Amniotic epithelial cell (primary cell): ENCODE measurements at regions not wholly inside any gene's neighbourhood (a gene's known extent, or its start where the extent isn't known, plus 50 kb on each side); places are given as distances from the start of the nearest gene placed in this dataset.
A peak's percentile ranks its signal among the peaks of the same experiment; 100 is the strongest.

ENCODE experiments used
- DNase-seq: peaks from one replicate; pipeline ENCODE4 v3.0.0-alpha.2; 2010; ENCODE audit warnings: low read depth

GRCh38 chr13:73290844-73291243 is 232.0 kb downstream of the KLF5 start:
- no peak for DNase-seq

GRCh38 chr13:73288596-73288995 is 229.8 kb downstream of the KLF5 start:
- no peak for DNase-seq

- DNase-seq = no peak
Measured at GRCh38 chr13:73287831-73288230, 229.0 kb downstream of the KLF5 start.

GRCh38 chr13:73286942-73287620 is 228.3 kb downstream of the KLF5 start:
- no peak for DNase-seq

GRCh38 chr13:73286177-73286576 is 227.4 kb downstream of the KLF5 start:
- no peak for DNase-seq

GRCh38 chr13:73284081-73284874 is 225.5 kb downstream of the KLF5 start:
- DNase-seq = peak; percentile 9

GRCh38 chr13:73283636-73284035 is 224.8 kb downstream of the KLF5 start:
- no peak for DNase-seq

GRCh38 chr13:73281746-73282145 is 222.9 kb downstream of the KLF5 start:
- DNase-seq = no peak

GRCh38 chr13:73278186-73278585 is 219.4 kb downstream of the KLF5 start:
- DNase-seq = no peak

- no peak for DNase-seq
Measured at GRCh38 chr13:73275163-73275562, 216.4 kb downstream of the KLF5 start.

- DNase-seq = peak; percentile 57
Measured at GRCh38 chr13:73274147-73274546, 215.3 kb downstream of the KLF5 start.

GRCh38 chr13:73273745-73274144 is 214.9 kb downstream of the KLF5 start:
- DNase-seq = peak; percentile 89

- DNase-seq = no peak
Measured at GRCh38 chr13:73273276-73273675, 214.5 kb downstream of the KLF5 start.

GRCh38 chr13:73272831-73273230 is 214.0 kb downstream of the KLF5 start:
- DNase-seq = no peak

- DNase-seq = peak; percentile 50
Measured at GRCh38 chr13:73268306-73268705, 209.5 kb downstream of the KLF5 start.

- DNase-seq = no peak
Measured at GRCh38 chr13:73266640-73267180, 207.9 kb downstream of the KLF5 start.

GRCh38 chr13:73262862-73263627 is 204.2 kb downstream of the KLF5 start:
- DNase-seq = no peak

- peak; percentile 65 for DNase-seq
Measured at GRCh38 chr13:73261739-73262216, 203.0 kb downstream of the KLF5 start.

- DNase-seq = peak; percentile 92
Measured at GRCh38 chr13:73259061-73260017, 200.5 kb downstream of the KLF5 start.

GRCh38 chr13:73258406-73258805 is 199.6 kb downstream of the KLF5 start:
- peak; percentile 14 for DNase-seq

- no peak for DNase-seq
Measured at GRCh38 chr13:73254827-73255226, 196.0 kb downstream of the KLF5 start.
